A673 (cell line): ENCODE measurements at regions not wholly inside any gene's neighbourhood (a gene's known extent, or its start where the extent isn't known, plus 50 kb on each side); places are given as distances from the start of the nearest gene placed in this dataset.

Experiments used
- BruUV-seq: library from RNA; stranded (reverse); fragments of 400-500 nt; replicated peaks from 2 replicates; lab custom pipeline; 2021; lab: Mats Ljungman, UMichigan
- CTCF ChIA-PET: fragments of 300-600 bp; sonication (Branson Sonifier 250); formaldehyde crosslinking; loops from one replicate; lab custom pipeline; 2022; ENCODE audit warnings: antibody characterized with exemption; lab: Charles Lee
- POLR2A ChIA-PET: fragments of 300-600 bp; sonication (Branson Sonifier 250); formaldehyde crosslinking; loops from one replicate; lab custom pipeline; 2022; ENCODE audit warnings: antibody characterized with exemption; ENCODE audit not compliant: low non-redundant PET; lab: Charles Lee
- DNase-seq: peaks from one replicate; pipeline ENCODE4 v3.0.0-alpha.2; 2015; ENCODE audit warnings: low spot score
- H3K27ac ChIP-seq: fragments of 200-600 bp; sonication (generic); 2 replicates; pipeline ENCODE4 v1.5.1; 2016; ENCODE audit warnings: mixed run types, low read depth, mild to moderate bottlenecking, mixed read lengths, antibody characterized with exemption, low read length; ENCODE audit not compliant: poor library complexity, severe bottlenecking
- H3K27me3 ChIP-seq: fragments of 200-600 bp; sonication (generic); replicated peaks from 2 replicates; pipeline ENCODE4 v1.6.1; 2017; ENCODE audit warnings: mixed run types, low read depth, mild to moderate bottlenecking, mixed read lengths, antibody characterized with exemption, low read length; ENCODE audit not compliant: insufficient read depth, poor library complexity
- H3K36me3 ChIP-seq: fragments of 200-600 bp; sonication (generic); 2 replicates; pipeline ENCODE4 v1.6.1; 2016; ENCODE audit warnings: mixed run types, mild to moderate bottlenecking, mixed read lengths, antibody characterized with exemption, low read length; ENCODE audit not compliant: insufficient read depth, poor library complexity, severe bottlenecking
- H3K4me1 ChIP-seq: fragments of 200-600 bp; sonication (generic); 2 replicates; pipeline ENCODE4 v1.6.1; 2017; ENCODE audit warnings: mixed run types, mild to moderate bottlenecking, mixed read lengths, antibody characterized with exemption, low read length; ENCODE audit not compliant: insufficient read depth, poor library complexity, severe bottlenecking
- H3K4me3 ChIP-seq: fragments of 200-600 bp; sonication (generic); 2 replicates; pipeline ENCODE4 v1.5.1; 2016; ENCODE audit warnings: low read depth, mixed run types, mild to moderate bottlenecking, mixed read lengths, low read length; ENCODE audit not compliant: poor library complexity, severe bottlenecking
- H3K9me3 ChIP-seq: fragments of 200-600 bp; sonication (generic); 2 replicates; pipeline ENCODE4 v1.6.1; 2016; ENCODE audit warnings: mixed run types, low read depth, mild to moderate bottlenecking, mixed read lengths, antibody characterized with exemption, low read length; ENCODE audit not compliant: poor library complexity, severe bottlenecking
- CTCF ChIP-seq: fragments of 300-800, 200-600 bp; sonication (generic); conservative IDR thresholded peaks from 2 replicates; pipeline ENCODE4 v1.5.1; 2017; ENCODE audit warnings: low read depth, mild to moderate bottlenecking, antibody characterized with exemption, low read length, moderate library complexity, mixed read lengths
- EZH2 ChIP-seq: fragments of 200-600 bp; sonication (generic); IDR thresholded peaks from 2 replicates; pipeline ENCODE4 v1.6.1; 2017; ENCODE audit warnings: borderline replicate concordance, low read depth, mild to moderate bottlenecking, mixed read lengths, antibody characterized with exemption, low read length; ENCODE audit not compliant: poor library complexity, severe bottlenecking
- intact Hi-C: fragments of 100-400 bp; cut with micrococcal nuclease; formaldehyde crosslinking; loops from one replicate; pipeline ENCODE4 v1.10.0; 2022; ENCODE audit not compliant: unreplicated experiment

DNA sequence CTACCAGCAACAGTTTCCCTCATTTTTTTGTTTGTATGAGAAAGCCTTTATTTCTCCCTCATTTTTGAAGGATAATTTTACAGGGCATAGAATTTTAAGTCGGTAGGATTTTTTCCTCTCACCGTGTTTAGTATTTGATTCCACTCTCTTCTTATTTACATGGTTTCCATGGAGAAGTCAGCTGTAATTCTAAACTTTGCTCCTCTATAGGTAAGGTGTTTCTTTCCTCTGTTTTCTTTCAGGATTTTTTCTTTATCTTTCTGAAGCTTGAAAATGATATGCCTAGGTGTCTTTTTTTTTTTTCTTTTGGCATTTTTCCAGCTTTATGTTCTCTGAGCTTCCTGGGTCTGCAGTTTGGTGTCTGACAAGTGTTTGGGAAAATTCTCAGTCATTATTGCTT, 75.6 kb upstream of the ETV6 start:
- BruUV-seq, result no TSS peak
- intact Hi-C loops, result no loop called here
- Histone ChIP-seq H3K27ac (no peak overlapping the region), H3K36me3 (no peaks in the 10 kb centered on the region), H3K4me1 (no peaks in the 10 kb centered on the region), H3K9me3 (peaks cover 10% of the 10 kb centered on the region), H3K27me3 (no peaks in the 10 kb centered on the region), H3K4me3 (no peak overlapping the region)
- no peak for DNase-seq
- TF ChIP-seq EZH2 (no peak), CTCF (no peak)
- ChIA-PET POLR2A (no interaction called here), CTCF (interaction anchor here (0.7 kb wide), 1 partner anchor 380 kb away, joined by 5 read pairs; no protein-coding TSS in a partner anchor)

- H3K9me3 ChIP-seq, result peaks cover 10% of the 10 kb centered on the region
- intact Hi-C loops, result no loop called here
- H3K36me3 ChIP-seq, result no peaks in the 10 kb centered on the region
- no TSS peak for BruUV-seq
- POLR2A ChIA-PET, result no interaction called here
- TF ChIP-seq CTCF, result no peak
- TF ChIP-seq EZH2, result no peak
- no peak overlapping the region for H3K4me3 ChIP-seq
- H3K4me1 ChIP-seq, result peaks cover 19% of the 10 kb centered on the region
- no peak overlapping the region for H3K27ac ChIP-seq
- H3K27me3 ChIP-seq, result no peaks in the 10 kb centered on the region
- peak; percentile 35 for DNase-seq
- CTCF ChIA-PET, result no interaction called here
These were observed 73.4 kb upstream of the ETV6 start for GRCh38 chr12:11576104-11576503.

GRCh38 chr12:11577658-11578260, 71.7 kb upstream of the ETV6 start:
- Histone ChIP-seq H3K4me3 (no peak overlapping the region), H3K27ac (no peak overlapping the region), H3K27me3 (no peaks in the 10 kb centered on the region), H3K9me3 (peaks cover 10% of the 10 kb centered on the region), H3K36me3 (no peaks in the 10 kb centered on the region), H3K4me1 (peaks cover 24% of the 10 kb centered on the region)
- intact Hi-C loops, result no loop called here
- no TSS peak for BruUV-seq
- DNase-seq, result no peak
- TF ChIP-seq CTCF, result no peak
- ChIA-PET CTCF (no interaction called here), POLR2A (no interaction called here)
